ENCODE measurements at regions not wholly inside any gene's neighbourhood (a gene's known extent, or its start where the extent isn't known, plus 50 kb on each side); places are given as distances from the start of the nearest gene placed in this dataset.

DNA sequence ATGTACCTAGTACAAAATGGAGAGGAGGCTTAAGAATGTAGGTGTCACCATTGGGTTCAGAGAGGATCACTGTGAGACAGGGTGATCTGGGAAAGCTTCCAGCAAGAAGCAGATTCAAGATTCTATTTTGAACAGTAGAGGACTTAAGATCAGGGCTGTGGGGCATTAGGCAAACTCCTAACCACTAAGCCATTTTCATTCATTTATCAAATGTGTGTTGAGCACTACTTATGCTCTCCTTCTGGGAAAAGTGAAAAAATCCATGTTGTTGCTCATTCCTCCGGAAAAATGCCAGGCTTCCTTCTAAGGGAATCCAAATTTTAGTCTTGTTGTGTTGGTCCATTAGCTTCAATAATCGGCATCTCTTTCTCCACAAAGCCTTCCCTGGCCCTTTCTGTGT, 163.4 kb downstream of the NUAK1 start:
- no peak for DNase-seq

DNA sequence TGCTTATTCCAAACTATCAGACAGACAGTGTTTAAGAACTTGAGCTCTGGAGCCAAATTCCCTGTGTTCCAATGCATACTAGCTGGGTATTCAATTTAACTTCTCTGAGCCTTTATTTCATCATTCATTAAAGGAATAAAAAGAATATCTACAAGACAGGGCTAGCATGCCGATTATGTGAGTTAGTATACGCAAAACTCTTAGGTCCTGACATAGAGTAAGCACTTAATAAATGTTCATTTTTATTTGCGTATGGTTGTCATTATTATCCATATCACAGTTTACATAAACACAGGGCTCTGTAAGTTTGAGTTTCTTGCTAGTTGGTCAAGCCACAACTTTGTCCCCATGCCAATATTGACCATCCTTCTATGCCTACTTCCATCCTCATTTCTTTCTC, 161.5 kb downstream of the NUAK1 start:
- DNase-seq = no peak

DNA sequence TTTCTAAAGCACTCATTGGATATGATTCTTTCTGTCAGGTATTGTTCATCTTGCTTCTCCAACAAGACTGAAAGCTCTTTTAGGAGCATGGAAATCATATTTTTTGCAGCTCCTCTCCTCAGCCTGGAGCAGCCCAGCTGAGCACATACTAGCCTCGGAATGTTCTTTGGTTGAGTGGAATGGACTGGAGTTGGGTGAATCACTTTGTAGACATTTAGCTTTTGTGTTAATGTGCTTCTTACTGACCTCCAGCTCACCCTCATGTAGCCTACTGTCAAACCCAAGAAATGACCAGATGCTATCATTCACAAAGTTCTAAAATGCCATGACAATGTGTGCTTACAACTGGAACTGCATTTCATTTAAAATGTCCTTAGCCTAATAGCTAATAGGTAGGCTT, 161.1 kb downstream of the NUAK1 start:
- DNase-seq = no peak

DNA sequence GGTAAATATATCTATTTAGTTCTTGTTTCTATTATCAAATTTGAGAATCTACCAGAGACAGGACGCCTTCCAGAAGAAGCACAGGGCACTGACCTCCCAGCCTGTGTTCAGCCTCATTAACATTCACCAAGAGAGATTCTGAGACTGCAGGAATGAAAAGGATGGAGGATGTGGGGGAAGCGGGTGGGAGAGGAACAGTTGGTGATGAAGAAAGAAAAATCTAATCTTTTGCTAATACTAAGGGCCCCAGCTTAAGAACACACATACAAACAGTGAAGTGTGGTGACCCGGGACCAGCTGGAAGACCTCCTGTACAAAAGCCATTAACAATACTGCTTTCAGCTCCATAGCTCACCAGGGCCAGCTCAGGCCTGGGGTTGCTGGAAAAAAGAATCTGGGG, 160.5 kb downstream of the NUAK1 start:
- no peak for DNase-seq

DNA sequence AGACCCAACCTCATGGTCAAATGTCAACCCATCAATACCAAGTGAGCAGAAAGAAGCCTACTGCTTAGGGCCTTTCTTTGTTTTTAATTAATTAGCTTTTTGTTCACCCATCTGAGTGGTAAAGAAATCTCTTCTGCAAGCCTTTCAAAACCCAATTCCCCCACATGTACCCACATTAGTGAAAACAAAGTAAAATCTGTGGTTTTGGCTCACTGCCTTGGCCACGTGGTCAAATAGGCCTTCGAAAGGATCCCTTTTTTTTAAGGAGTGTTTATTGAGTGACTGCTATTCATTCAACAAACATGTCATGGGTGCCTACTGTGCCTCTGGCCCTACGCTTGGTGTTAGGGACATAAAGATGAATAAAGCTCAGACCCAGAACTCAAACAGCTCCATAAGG, 160.1 kb downstream of the NUAK1 start:
- DNase-seq = no peak

DNA sequence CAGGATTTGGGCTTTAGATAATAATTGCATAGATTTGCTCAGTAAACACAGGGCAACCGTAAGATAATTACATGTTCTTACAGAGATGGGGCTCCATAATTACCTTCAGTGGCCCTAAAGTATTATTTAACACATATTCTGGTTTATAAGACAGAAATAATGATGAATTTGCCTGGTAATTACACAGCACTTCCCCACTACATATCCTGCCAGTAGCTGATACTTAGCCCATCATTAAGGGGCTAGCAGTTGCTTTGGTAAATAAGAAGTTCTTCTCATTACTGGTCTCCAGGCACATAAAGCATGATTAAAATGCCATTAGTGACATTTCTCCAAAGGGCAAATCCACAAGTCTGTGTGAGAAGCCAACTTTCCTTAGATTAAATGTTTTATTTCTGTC, 158.7 kb downstream of the NUAK1 start:
- DNase-seq = no peak

DNA sequence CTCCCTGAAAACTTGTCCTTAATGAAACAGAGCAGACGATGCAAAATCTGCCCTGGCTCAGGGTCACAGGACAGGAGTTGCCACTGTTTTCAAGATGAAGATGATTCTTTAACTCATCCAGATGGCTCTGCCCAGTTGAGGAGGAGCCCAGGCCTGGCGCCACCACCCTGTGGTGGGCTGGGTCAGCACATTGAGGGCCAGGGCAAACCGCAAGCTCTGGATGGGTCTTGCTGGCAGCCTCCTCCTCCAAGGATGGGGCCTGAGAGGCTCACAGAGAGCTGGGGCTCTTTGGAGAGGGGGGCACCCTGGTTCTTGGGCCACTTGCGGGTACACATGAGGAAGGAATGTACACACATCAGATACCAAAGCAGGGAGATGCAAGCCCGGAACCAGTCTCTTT, 158.2 kb downstream of the NUAK1 start:
- DNase-seq = no peak

DNA sequence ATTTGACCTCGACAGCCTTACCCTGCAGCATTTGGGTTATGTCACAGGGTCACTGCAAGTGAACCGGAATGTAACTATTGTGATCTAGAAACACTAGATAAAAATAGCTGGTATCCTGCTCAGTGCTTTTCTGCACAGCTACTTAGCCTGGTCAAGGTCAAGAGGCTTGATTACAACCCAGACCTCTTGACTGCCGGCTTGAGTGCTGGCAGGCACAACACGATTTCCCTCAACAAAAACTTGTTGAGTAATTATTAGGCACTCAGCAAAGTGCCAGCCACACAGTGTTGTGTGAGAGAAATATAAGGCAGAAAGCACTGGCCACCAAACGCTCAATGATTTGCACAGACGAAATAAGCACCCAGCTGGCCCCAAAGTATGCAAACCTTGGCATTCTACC, 156.7 kb downstream of the NUAK1 start:
- DNase-seq = no peak

DNA sequence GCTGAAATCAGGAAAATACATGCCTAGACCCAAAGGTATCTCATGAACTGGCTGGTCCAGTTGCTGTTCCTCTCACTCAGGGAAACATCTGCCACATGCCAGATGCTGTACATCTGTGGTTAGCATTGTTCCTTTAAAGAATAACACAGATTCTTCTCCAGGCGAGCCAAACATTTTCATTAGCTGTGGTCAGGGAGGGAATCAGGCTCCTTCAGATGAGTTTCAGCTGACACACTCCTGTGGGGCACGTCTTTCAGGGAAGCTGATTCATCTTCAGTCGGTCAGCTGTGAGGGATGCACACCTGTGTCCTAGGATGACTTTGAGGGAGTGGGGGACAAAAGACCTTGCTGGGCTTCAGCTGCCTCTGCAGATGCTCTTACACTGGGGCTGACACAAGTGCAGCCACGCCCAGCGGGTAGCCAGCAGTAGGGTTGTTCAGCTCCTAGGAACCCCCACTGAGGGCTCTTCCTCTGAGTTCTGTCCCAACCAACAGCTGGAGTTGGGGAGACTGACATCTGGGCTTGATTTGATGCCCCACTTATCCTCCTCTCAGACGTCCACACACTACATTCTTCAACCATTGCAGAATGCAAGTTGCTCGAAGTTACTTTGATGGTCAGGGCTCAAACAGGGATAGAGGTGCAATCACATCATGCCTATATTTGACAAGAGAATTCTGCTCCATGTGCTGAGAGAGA, 155.0 kb downstream of the NUAK1 start:
- DNase-seq = no peak

DNA sequence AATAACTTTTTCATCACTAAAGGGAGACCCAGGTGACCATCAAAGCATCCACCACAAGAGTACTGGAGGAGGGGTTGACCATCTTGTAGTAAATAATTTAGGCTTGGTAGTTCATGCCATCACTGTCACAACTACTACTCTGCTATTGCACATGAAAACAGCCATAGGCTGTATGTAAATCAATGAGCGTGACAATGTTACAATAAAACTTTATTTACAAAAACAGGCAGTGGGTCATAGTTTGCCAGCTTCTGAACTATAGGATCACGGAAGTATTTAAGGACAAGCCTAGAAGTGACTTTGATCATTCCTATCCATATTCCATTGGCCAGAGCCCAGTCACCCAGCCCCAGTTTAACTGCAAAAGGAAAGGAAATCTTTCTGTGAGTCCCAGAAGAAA, 153.4 kb downstream of the NUAK1 start:
- no peak for DNase-seq

DNA sequence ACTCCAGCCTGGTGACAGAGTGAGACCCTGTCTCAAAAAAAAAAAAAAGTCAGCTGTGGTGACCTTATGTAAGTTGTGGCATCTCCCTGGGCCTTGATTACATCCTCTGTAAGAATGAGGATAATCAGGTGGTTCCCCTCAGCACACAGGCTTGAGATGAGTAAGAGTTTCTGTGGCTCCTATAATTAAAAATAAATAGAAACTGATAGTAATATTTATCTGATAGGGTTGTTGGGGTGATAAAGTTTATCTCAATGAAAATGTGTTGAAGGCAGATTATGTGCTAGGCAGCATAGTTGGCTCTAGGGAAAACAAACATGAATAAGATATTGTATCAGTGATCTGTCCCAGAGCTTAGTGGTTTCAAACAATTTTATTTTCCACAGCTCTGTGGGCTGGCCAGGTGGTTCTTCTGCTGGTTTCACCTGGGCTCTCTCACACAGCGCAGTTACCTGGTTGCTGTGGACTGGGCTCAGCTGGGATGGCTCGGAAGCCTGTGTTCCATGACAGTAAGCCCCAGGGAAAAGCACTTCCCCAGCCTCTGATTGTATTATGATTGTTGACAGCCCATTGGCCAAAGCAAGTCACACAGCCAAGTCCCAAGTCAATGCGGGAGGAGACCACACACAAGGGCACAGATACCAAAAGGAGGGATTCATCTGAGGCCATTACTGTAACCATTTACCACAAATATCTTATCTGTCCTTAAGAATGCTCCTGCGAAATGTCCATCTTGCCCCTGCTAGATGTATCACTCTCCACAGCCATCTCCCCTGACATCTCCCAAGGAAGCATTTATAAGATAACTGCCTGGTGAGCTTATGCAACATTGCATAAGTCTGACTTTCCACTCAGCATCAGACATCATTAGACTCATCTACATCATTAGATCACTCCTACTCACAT, 151.7 kb downstream of the NUAK1 start:
- DNase-seq = no peak

DNA sequence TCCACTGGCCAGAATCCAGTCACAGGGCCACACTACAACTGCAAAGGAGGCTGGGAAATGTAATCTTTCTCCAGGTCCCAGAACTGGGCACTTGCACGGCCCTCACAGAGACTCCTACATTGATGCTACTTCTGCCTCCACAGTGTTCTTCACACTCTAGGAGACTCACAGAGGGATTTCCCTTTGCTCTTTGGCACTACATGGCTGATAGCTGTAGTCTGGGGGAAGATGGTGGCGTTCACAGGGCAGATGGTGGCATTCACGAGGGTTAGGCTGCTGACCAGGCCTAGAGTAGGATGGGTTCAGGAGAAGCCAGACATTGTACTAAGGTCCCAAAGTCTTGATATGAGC, 151.1 kb downstream of the NUAK1 start:
- DNase-seq = no peak

DNA sequence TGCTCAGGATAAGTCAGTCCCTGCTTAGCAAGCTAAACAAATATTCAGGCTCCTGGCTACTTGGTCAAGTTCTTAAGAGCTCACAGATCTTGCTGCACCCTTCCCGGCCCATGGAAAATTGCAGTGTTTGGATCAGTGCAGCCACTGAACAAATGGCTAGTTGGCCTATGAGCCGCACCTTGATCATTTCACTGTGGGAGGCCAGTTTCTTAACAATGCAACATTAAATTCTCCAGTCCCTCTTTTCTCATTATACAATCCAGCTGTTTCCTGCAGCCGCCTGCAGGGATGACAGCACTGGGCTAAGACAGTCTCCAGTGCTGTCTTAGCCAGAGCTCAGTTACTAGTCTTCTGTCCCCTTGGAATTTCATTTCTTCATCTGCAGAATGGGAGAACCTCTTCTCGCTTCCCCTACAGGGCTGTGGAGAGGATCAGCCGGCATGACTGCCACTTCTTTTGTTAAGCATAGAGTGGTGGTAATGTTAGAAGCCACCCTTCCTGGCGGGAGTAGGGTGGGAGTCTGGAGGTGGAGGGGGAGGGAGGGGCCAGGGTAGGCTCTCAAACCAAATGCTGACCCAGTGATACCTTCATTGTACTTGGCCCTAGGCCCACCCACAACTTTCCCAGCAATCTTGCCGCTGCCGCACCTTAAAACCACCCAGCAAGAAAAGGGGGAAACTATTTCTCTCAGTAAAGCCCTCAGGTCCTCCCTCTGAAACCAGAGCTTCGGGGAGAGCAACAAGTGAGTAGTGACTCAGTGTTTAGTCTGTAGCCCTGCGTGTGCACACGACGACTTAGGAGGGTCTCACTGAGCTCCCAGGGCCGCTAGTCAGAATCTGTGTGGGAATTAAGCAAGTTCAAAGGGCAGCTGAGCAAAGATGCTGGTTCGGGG, 145.7 kb downstream of the NUAK1 start:
- DNase-seq = no peak

DNA sequence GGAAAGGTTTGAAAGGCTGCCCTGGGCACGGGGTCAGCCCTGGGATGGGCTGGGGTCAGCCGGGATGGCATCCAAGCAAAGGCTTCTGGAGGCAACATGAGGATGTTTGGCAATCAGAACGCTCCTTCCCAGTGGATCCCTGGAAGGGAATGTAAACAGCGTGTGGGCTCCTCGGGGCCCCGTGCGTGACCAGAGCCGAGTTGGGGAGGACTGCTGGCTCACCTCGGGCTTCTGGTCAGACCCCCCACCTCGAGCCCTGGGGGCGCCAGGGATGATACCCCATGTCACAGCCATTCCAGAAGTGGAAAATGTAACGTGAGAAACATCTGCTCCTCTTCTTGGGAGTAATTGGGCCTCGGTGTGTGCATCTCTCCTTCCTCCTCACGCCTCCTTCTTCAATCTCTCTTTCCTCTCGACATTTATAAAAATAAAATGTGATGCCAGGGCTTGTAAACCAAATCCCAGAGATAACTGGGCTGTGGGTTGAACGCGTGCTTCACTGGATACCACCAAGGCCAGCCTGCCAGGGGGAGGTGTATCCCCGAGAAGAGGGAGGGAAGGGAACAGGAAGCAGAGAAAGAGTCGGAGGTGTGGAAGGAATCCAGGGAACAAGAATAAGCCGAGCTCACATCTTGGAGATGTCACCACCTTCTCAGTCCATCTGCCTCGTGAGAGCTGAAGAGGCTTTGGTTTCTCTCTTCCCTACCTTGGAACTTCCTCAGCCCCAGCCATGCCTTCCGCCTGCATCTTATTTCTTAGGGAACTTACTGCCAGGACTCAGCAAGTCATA, 144.8 kb downstream of the NUAK1 start:
- no peak for DNase-seq

DNA sequence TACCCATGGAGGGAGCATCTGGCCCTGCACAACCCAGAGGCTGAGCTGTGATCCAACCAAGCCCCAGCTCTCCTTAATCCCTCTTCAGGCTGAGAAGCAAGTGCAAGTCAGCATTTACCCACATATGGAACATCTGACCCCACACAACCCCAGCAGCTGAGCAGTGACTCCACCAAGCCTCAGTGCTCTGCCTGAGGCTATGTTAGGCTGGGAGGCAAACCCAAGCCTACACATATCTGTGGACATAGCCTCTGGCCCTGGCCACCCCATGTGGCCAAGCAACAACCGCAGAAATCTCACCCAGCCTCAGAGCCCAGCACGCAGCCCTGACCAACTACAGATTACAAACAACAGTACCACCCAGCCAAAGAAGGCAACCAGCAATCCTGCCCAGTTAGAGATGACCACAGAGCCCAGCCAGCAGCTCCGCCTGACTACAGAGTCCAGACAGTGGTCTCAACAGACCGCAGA, 142.8 kb downstream of the NUAK1 start:
- DNase-seq = no peak

DNA sequence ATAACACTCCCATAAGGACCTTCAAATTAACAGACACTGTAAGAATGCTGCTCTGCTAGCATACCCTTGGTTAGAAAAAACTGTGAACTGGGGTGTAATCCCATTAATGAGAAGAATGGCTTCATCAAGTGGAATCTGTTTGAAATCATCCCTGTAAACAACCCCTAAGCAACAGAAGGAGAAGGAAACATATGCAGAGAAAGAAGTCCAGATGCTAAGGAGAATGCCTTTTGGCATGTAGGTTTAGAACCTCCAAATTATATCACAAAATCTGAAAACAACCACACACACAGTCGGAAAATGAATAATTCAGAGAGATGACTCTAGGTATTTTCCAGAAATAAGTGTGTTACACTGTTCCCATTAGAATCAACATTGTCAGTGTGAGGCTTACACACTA, 140.2 kb downstream of the NUAK1 start:
- no peak for DNase-seq

DNA sequence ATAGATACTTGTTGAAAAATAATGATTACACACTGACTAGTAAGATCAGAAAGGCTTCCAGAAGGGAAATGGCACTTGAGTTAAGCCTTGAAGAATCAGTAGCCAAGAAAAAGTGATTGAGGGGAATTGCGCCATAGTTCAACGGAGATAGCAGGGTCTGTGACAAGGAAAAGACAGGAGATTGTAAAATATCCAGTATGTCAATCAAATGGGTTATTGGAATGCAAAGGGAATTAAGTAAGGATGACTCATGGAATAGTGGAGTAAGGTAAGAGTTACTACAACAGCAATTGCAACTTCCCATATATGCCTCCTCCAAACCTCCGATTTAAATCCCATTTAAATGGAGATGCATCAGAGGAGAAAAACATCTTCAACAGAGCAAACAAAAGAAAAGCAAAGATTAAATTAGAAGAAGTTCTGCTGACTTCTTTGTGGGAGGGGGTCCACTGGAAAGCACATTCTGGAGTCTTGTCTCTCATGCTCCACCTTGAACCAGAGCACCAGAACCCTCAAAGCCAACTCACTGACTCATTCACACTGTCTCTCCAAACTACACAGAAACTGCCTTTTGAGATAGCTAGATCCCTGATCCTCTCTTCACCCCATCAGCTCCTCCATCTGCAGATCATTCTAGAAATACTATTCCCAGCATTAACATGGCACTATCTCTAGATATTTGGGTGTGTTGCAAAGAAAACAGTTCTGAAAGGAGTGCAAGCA, 138.2 kb downstream of the NUAK1 start:
- no peak for DNase-seq

DNA sequence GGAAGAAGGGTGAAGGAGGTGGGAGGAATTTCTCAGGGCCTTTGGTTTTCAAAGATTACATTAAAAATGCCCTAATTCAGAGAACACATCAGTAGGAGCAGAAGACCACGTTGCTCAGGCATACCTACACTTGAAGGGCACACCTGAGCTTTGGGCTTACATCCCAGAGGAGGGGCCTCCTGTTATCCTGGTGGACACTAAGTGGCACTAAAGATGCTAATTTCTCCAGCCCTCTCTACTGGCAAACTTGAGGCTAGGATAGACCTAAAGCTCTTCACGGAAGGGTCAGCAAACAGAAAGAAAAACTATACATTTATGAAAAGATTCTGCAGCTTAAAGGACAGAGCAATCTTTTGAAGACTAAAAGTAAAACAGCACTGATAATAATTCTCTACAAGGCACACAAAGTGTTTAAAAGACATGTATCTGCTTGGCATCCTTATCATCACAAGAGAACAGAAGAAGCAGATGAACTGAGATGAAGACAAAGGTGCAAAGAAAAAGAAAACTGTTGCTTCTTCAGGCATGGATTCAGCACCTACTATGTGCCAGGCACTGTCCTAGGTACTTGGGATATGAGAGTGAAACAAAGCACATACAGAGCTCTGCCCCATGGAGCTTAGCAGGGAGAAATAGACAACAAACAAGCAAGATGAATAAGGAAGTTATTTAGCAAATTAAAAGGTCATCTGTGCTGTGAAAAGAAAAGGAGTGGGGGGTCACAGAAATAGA, 137.5 kb downstream of the NUAK1 start:
- no peak for DNase-seq

DNA sequence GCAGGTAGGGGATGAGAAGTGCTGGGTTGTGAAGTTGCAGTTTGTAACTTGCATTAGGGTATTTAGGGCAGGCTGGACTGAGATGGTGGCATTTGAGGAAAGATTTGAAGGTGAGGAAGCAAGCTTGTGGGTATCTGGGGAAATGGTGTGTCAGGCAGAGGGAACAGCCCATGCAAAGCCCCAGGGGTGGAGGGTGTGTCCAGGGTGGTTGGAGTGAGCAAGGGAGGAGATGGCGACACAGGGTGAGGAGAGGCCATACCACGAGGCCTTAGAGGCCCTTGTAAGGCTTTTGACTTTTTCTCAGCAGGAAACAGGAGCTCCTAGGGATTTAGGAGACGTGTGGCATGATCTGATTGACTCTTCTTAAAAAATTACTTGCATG, 136.9 kb downstream of the NUAK1 start:
- DNase-seq = no peak

DNA sequence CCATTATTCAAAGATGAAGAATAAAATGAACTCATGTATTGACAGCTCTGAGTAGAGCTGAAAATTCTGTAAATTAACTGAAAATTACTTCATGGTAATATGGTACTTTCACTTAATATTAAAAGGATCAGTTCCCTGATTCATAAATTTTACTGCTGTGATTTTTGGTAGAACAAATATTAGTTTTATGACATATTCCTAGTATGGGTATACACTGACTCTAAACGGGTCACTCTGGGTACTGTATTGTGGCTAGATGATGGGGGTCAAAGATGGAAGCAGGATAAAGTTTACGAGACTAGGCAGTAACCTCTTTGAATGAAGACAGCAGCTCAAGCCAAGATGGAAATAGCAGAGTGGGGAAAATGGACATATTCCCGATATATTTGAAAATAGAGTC, 135.5 kb downstream of the NUAK1 start:
- no peak for DNase-seq

DNA sequence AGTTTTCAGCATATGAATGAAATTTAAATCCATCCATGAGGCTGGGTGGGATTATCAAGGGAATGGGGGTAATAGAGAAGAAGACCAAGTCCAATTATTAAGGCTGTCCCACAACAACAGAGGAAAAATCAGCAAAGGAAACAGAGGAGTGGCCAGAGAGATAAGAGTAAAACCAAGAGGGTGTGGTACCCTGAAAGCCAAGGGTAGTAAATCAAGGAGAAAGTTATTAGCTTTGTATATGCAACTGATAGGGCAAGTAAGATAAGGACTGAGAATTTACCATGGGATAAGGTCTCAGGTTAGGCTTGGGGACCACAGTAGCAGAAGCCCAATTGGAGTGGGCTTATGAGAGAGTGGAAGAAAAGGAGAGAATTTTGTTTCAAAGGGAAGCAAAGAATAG, 134.5 kb downstream of the NUAK1 start:
- DNase-seq = no peak

Measured in hippocampal formation (tissue), 2 donors.